K562 (cell line): ENCODE measurements at regions not wholly inside any gene's neighbourhood (a gene's known extent, or its start where the extent isn't known, plus 50 kb on each side); places are given as distances from the start of the nearest gene placed in this dataset.

Source experiments
- ATAC-seq: fragments of 200-7000 bp; cut with Tn5 transposase; 3 replicates; pipeline ENCODE4 v1.9.1; 2020; ENCODE audit warnings: moderate library complexity
- BruUV-seq: library from RNA; stranded (reverse); fragments of 400-500 nt; replicated peaks from 2 replicates; lab custom pipeline; 2021; lab: Mats Ljungman, UMichigan
- CTCF ChIA-PET: fragments of 300-600 bp; formaldehyde crosslinking; extraction: SDS; loops from one replicate; lab custom pipeline; 2021; ENCODE audit warnings: low intra/inter-chr PET ratio; lab: Yijun Ruan, JAX
- POLR2A ChIA-PET: fragments of 300-600, 350-650 bp; sonication (Branson Sonifier 250); formaldehyde crosslinking; extraction: SDS; loops from one replicate; lab custom pipeline; 2021; ENCODE audit warnings: antibody characterized with exemption, inconsistent platforms; lab: Yijun Ruan, JAX
- DNase-seq, 4 experiments: peaks; one replicate each; pipeline versions ENCODE4 v3.0.0 to v3.0.0-alpha.2; 2011 to 2018; ENCODE audit warnings: low spot score in 3 of 4, mixed read lengths in 3 of 4; ENCODE audit errors: extremely low read depth in 1 of 4
- FAIRE-seq: peaks from 2 replicates; lab custom pipeline; 2011; peaks lifted over from hg19 to GRCh38; lab: Jason Lieb, UNC
- H2AFZ ChIP-seq: 2 replicates; pipeline ENCODE4 v1.6.0; 2011; ENCODE audit warnings: low read depth, low read length, control low read depth, inconsistent platforms
- H3K27ac ChIP-seq: fragments of 200-600 bp; 3 replicates; pipeline ENCODE4 v1.8.0; 2011; ENCODE audit warnings: low read depth, mild to moderate bottlenecking, control low read depth, inconsistent platforms, low read length, moderate library complexity, mixed read lengths; ENCODE audit errors: extremely low read depth
- H3K27me3 ChIP-seq, 2 experiments: fragments of 300-600 bp in 1 of 2; 2 replicates in 1 of 2; 3 replicates in 1 of 2; pipeline versions ENCODE4 v1.6.0 to v1.8.0; 2011; ENCODE audit warnings: inconsistent platforms in 2 of 2, low read length in 2 of 2, mild to moderate bottlenecking in 1 of 2, mixed read lengths in 1 of 2, moderate library complexity in 1 of 2; ENCODE audit not compliant: control insufficient read depth in 2 of 2, insufficient read depth in 2 of 2
- H3K36me3 ChIP-seq: fragments of 300-600 bp; 3 replicates; pipeline ENCODE4 v1.8.0; 2011; ENCODE audit warnings: mild to moderate bottlenecking, low read length, inconsistent platforms; ENCODE audit not compliant: control insufficient read depth, insufficient read depth
- H3K4me1 ChIP-seq, 2 experiments: fragments of 200-600 bp in 1 of 2; replicated peaks in 1 of 2; 2 replicates in 1 of 2; 3 replicates in 1 of 2; pipeline versions ENCODE4 v1.5.1 to v1.8.0; 2011; ENCODE audit warnings: inconsistent platforms in 2 of 2, low read length in 2 of 2, mild to moderate bottlenecking in 1 of 2, mixed read lengths in 1 of 2, moderate library complexity in 1 of 2; ENCODE audit not compliant: control insufficient read depth in 2 of 2, insufficient read depth in 2 of 2
- H3K4me2 ChIP-seq: 2 replicates; pipeline ENCODE4 v1.6.1; 2011; ENCODE audit warnings: low read length, control low read depth, inconsistent platforms, mixed read lengths; ENCODE audit not compliant: insufficient read depth
- H3K4me3 ChIP-seq: fragments of 200-600 bp; sonication (generic), shearing (Covaris generic); 2 replicates; pipeline ENCODE4 v1.5.1; 2016; ENCODE audit warnings: control low read depth, inconsistent platforms
- H3K79me2 ChIP-seq: fragments of 200-600 bp; 3 replicates; pipeline ENCODE4 v1.8.0; 2011; ENCODE audit warnings: low read length, inconsistent platforms; ENCODE audit not compliant: control insufficient read depth, insufficient read depth
- H3K9ac ChIP-seq, 2 experiments: 2 replicates each; pipeline versions ENCODE4 v1.6.0 to v1.6.1; 2011; ENCODE audit warnings: low read depth in 2 of 2, low read length in 2 of 2, control low read depth in 1 of 2, inconsistent platforms in 1 of 2, mild to moderate bottlenecking in 1 of 2, mixed read lengths in 1 of 2; ENCODE audit not compliant: insufficient read depth in 1 of 2
- H3K9me1 ChIP-seq: one replicate; pipeline ENCODE4 v1.6.0; 2011; ENCODE audit warnings: inconsistent platforms, mild to moderate bottlenecking, low read length, moderate library complexity; ENCODE audit not compliant: control insufficient read depth, insufficient read depth
- H3K9me3 ChIP-seq: replicated peaks from 2 replicates; pipeline ENCODE4 v1.5.1; 2011; ENCODE audit warnings: low read depth, low read length, inconsistent platforms; ENCODE audit not compliant: control insufficient read depth, insufficient read depth
- H4K20me1 ChIP-seq: replicated peaks from 2 replicates; pipeline ENCODE4 v1.6.1; 2011; ENCODE audit warnings: low read length, inconsistent platforms, mixed read lengths; ENCODE audit not compliant: control insufficient read depth, insufficient read depth
- ARID4B ChIP-seq: sonication (generic); formaldehyde crosslinking; IDR thresholded peaks from 2 replicates; pipeline ENCODE4 v1.8.0; 2022; ENCODE audit warnings: mild to moderate bottlenecking, missing genetic modification reagents
- MTF1 ChIP-seq: fragments of 250-450 bp; sonication (Bioruptor Pico); IDR thresholded peaks from 2 replicates; pipeline ENCODE4 v1.9.0; 2021; ENCODE audit warnings: moderate library complexity, mild to moderate bottlenecking, inconsistent platforms, borderline replicate concordance
- RFX7 ChIP-seq: fragments of 250-450 bp; sonication (Bioruptor Pico); IDR thresholded peaks from 2 replicates; pipeline ENCODE4 v1.5.1; 2021; ENCODE audit warnings: mild to moderate bottlenecking
- SIRT6 ChIP-seq: IDR thresholded peaks from one replicate; pipeline ENCODE4 v1.6.1; 2012; ENCODE audit warnings: low read depth, mild to moderate bottlenecking, control low read depth, inconsistent platforms, low read length, moderate library complexity
- SUPT5H ChIP-seq: fragments of 450-650 bp; IDR thresholded peaks from 2 replicates; pipeline ENCODE4 v1.6.1; 2016
- ZFX ChIP-seq: sonication (generic); formaldehyde crosslinking; IDR thresholded peaks from 2 replicates; pipeline ENCODE4 v1.8.0; 2022; ENCODE audit warnings: mild to moderate bottlenecking, missing genetic modification reagents, moderate library complexity
- WGBS: fragments of 100-300 bp; shearing (Covaris generic); methylation state at CpG from one replicate; pipeline ENCODE4 v1.1.6; 2016; ENCODE audit warnings: low coverage, mixed read lengths; ENCODE audit not compliant: insufficient coverage; ENCODE audit errors: missing lambda C conversion rate; 5-methylcytosine and 5-hydroxymethylcytosine counted together
- in situ Hi-C: fragments of 300-500 bp; cut with MboI; formaldehyde crosslinking; loops from 4 replicates; pipeline ENCODE4 v1.15.0; 2018; ENCODE audit warnings: inconsistent platforms, mixed read lengths
- intact Hi-C: fragments of 100-400 bp; cut with micrococcal nuclease; formaldehyde crosslinking; loops from 2 replicates; pipeline ENCODE4 v1.14.2; 2022
- TF ChIP-seq, protein P1 (sequence below): fragments of 250-450 bp; sonication (Bioruptor Pico); IDR thresholded peaks from 2 replicates; pipeline ENCODE4 v1.4.0; 2020
- TF ChIP-seq, protein P2 (sequence below), 2 experiments: IDR thresholded peaks in 1 of 2; conservative IDR thresholded peaks in 1 of 2; 2 replicates each; pipeline ENCODE4 v1.6.1; 2016; ENCODE audit warnings: low read depth in 2 of 2, mild to moderate bottlenecking in 1 of 2, missing compliant biosample characterization in 1 of 2, missing genetic modification characterization in 1 of 2, moderate library complexity in 1 of 2

DNA sequence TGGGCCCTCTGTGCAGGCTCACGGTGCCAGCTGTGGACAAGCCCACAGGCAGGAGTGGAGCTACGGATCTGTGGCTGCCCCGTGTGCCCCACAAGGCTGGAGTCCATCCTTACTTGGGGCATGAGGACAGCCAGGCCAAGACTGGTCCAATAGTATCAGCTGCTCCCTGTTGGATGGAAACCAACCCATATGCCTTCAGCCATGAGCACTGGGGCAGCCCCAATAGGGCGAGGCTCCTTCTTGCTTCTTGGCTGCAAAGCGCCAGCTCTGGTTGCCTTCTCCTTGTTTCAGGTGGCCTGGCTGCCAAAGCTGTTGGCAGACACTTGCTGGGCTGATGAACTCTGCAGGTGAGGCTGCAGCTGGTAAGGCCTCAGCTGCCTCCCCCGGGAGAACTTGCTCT is 188.0 kb downstream of the ENGASE start:
- no peak overlapping the region for H3K4me3 ChIP-seq
- no TSS peak for BruUV-seq
- peaks cover 17 to 69% of the 10 kb centered on the region in 2 experiments; a peak in 4 of 5 replicates for H3K27me3 ChIP-seq
- ChIA-PET CTCF (no interaction called here), POLR2A (interaction anchor here (0.8 kb wide), 1 partner anchor 100 kb away, joined by 3 read pairs; no protein-coding TSS in a partner anchor)
- H3K9ac ChIP-seq: no peak overlapping the region
- WGBS: 2% methylated on average over 6 of the region's 6 CpGs
- no peaks in the 10 kb centered on the region for H3K4me1 ChIP-seq
- FAIRE-seq: no peak
- H3K9me3 ChIP-seq: no peaks in the 10 kb centered on the region
- no peak overlapping the region for H3K27ac ChIP-seq
- no peak for ATAC-seq
- H4K20me1 ChIP-seq: peaks cover 19% of the 10 kb centered on the region; the same call in 1 of the 2 replicates
- no peak overlapping the region for H2AFZ ChIP-seq
- in situ Hi-C loops: no loop called here
- H3K9me1 ChIP-seq: no peaks in the 10 kb centered on the region
- intact Hi-C loops: no loop called here
- H3K79me2 ChIP-seq: no peaks in the 10 kb centered on the region
- TF ChIP-seq ZFX (CRISPR knock-in tag) (no peak), SUPT5H (no peak), ARID4B (CRISPR knock-in tag) (no peak), RFX7 (CRISPR knock-in tag) (no peak), SIRT6 (no peak), MTF1 (CRISPR knock-in tag) (no peak)
- TF ChIP-seq, protein P1, sequence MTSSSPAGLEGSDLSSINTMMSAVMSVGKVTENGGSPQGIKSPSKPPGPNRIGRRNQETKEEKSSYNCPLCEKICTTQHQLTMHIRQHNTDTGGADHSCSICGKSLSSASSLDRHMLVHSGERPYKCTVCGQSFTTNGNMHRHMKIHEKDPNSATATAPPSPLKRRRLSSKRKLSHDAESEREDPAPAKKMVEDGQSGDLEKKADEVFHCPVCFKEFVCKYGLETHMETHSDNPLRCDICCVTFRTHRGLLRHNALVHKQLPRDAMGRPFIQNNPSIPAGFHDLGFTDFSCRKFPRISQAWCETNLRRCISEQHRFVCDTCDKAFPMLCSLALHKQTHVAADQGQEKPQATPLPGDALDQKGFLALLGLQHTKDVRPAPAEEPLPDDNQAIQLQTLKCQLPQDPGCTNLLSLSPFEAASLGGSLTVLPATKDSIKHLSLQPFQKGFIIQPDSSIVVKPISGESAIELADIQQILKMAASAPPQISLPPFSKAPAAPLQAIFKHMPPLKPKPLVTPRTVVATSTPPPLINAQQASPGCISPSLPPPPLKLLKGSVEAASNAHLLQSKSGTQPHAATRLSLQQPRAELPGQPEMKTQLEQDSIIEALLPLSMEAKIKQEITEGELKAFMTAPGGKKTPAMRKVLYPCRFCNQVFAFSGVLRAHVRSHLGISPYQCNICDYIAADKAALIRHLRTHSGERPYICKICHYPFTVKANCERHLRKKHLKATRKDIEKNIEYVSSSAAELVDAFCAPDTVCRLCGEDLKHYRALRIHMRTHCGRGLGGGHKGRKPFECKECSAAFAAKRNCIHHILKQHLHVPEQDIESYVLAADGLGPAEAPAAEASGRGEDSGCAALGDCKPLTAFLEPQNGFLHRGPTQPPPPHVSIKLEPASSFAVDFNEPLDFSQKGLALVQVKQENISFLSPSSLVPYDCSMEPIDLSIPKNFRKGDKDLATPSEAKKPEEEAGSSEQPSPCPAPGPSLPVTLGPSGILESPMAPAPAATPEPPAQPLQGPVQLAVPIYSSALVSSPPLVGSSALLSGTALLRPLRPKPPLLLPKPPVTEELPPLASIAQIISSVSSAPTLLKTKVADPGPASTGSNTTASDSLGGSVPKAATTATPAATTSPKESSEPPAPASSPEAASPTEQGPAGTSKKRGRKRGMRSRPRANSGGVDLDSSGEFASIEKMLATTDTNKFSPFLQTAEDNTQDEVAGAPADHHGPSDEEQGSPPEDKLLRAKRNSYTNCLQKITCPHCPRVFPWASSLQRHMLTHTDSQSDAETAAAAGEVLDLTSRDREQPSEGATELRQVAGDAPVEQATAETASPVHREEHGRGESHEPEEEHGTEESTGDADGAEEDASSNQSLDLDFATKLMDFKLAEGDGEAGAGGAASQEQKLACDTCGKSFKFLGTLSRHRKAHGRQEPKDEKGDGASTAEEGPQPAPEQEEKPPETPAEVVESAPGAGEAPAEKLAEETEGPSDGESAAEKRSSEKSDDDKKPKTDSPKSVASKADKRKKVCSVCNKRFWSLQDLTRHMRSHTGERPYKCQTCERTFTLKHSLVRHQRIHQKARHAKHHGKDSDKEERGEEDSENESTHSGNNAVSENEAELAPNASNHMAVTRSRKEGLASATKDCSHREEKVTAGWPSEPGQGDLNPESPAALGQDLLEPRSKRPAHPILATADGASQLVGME: no peak
- TF ChIP-seq, protein P2, sequence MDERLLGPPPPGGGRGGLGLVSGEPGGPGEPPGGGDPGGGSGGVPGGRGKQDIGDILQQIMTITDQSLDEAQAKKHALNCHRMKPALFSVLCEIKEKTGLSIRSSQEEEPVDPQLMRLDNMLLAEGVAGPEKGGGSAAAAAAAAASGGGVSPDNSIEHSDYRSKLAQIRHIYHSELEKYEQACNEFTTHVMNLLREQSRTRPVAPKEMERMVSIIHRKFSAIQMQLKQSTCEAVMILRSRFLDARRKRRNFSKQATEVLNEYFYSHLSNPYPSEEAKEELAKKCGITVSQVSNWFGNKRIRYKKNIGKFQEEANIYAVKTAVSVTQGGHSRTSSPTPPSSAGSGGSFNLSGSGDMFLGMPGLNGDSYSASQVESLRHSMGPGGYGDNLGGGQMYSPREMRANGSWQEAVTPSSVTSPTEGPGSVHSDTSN (CRISPR knock-in tag; IDR thresholded peaks at IDR 0.05; ENCODE audit: low read depth): no peak
- TF ChIP-seq, protein P2 (tag; conservative IDR thresholded peaks at IDR 0.05; ENCODE audit: low read depth): no peak
- TF ChIP-seq, all 486 proteins: peak for 0
- no peak for DNase-seq
- H3K36me3 ChIP-seq: no peaks in the 10 kb centered on the region
- H3K4me2 ChIP-seq: no peak overlapping the region
